CD14-positive monocyte (primary cell): ENCODE measurements at regions not wholly inside any gene's neighbourhood (a gene's known extent, or its start where the extent isn't known, plus 50 kb on each side); places are given as distances from the start of the nearest gene placed in this dataset.

ENCODE experiments used
- DNase-seq, 3 donors: peaks; one replicate each; pipeline ENCODE4 v3.0.0-alpha.2; 2011 to 2022
- H2AFZ ChIP-seq: 2 replicates; pipeline ENCODE4 v1.6.0; 2012; ENCODE audit warnings: mild to moderate bottlenecking, low read depth, low read length, inconsistent platforms; ENCODE audit not compliant: insufficient read depth, poor library complexity, severe bottlenecking
- H3K27ac ChIP-seq, 2 donors: 1 replicate in 1 of 2; 2 replicates in 1 of 2; pipeline ENCODE4 v1.5.1; 2012 to 2013; ENCODE audit warnings: low read length in 2 of 2, control low read depth in 1 of 2, inconsistent platforms in 1 of 2, low read depth in 1 of 2, mild to moderate bottlenecking in 1 of 2
- H3K27me3 ChIP-seq, 2 donors: one replicate each; pipeline versions ENCODE4 v1.6.0 to v1.6.1; 2011 to 2013; ENCODE audit warnings: low read length in 2 of 2; ENCODE audit not compliant: control insufficient read depth in 2 of 2, insufficient read depth in 2 of 2
- H3K36me3 ChIP-seq, 2 donors: replicated peaks in 1 of 2; 1 replicate in 1 of 2; 2 replicates in 1 of 2; pipeline versions ENCODE4 v1.5.1 to v1.6.1; 2012 to 2013; ENCODE audit warnings: low read length in 2 of 2, control low read depth in 1 of 2, inconsistent platforms in 1 of 2, mild to moderate bottlenecking in 1 of 2; ENCODE audit not compliant: insufficient read depth in 2 of 2, control insufficient read depth in 1 of 2
- H3K4me1 ChIP-seq, 2 donors: 1 replicate in 1 of 2; 2 replicates in 1 of 2; pipeline versions ENCODE4 v1.5.1 to v1.6.1; 2012 to 2013; ENCODE audit warnings: low read length in 2 of 2, control low read depth in 1 of 2, inconsistent platforms in 1 of 2, mild to moderate bottlenecking in 1 of 2, moderate library complexity in 1 of 2; ENCODE audit not compliant: insufficient read depth in 2 of 2, control insufficient read depth in 1 of 2
- H3K4me2 ChIP-seq: replicated peaks from 2 replicates; pipeline ENCODE3; 2012; ENCODE audit warnings: low read length, moderate library complexity, mild to moderate bottlenecking; ENCODE audit not compliant: poor library complexity, severe bottlenecking; ENCODE audit errors: extremely low read depth
- H3K4me3 ChIP-seq, 3 experiments: fragments of 200-600 bp in 1 of 3; sonication (generic) in 1 of 3; replicated peaks in 1 of 3; 1 replicate in 2 of 3; 2 replicates in 1 of 3; pipeline ENCODE4 v1.5.1; 2011 to 2013; ENCODE audit warnings: low read length in 3 of 3, mild to moderate bottlenecking in 3 of 3, control low read depth in 2 of 3, low read depth in 2 of 3, inconsistent platforms in 1 of 3, moderate library complexity in 1 of 3
- H3K79me2 ChIP-seq: 2 replicates; pipeline ENCODE4 v1.6.0; 2012; ENCODE audit warnings: mild to moderate bottlenecking, control low read depth, inconsistent platforms, low read length, moderate library complexity; ENCODE audit not compliant: insufficient read depth
- H3K9ac ChIP-seq: 2 replicates; pipeline ENCODE4 v1.6.0; 2017; ENCODE audit warnings: low read length, mild to moderate bottlenecking; ENCODE audit not compliant: insufficient read depth, poor library complexity, severe bottlenecking
- H3K9me3 ChIP-seq, 2 donors: replicated peaks in 1 of 2; 1 replicate in 1 of 2; 2 replicates in 1 of 2; pipeline versions ENCODE4 v1.5.1 to v1.6.1; 2012 to 2013; ENCODE audit warnings: low read length in 2 of 2, control low read depth in 1 of 2; ENCODE audit not compliant: control insufficient read depth in 1 of 2, insufficient read depth in 1 of 2
- H4K20me1 ChIP-seq: 2 replicates; pipeline ENCODE4 v1.6.0; 2012; ENCODE audit warnings: mild to moderate bottlenecking, low read length, control low read depth, moderate library complexity; ENCODE audit not compliant: insufficient read depth
- H3K27ac Mint-ChIP-seq, 7 donors: one replicate each; pipeline ENCODE4 v1.8.0; 2020; ENCODE audit warnings: mild to moderate bottlenecking in 7 of 7, mixed read lengths in 7 of 7, moderate library complexity in 6 of 7, inconsistent platforms in 2 of 7
- H3K27me3 Mint-ChIP-seq, 3 donors: one replicate each; pipeline ENCODE4 v1.8.0; 2021 to 2022; ENCODE audit warnings: low read depth in 3 of 3, mild to moderate bottlenecking in 3 of 3, mixed read lengths in 3 of 3, moderate library complexity in 3 of 3, inconsistent platforms in 1 of 3
- H3K36me3 Mint-ChIP-seq, 2 donors: one replicate each; pipeline ENCODE4 v1.8.0; 2020; ENCODE audit warnings: mixed read lengths in 2 of 2, inconsistent platforms in 1 of 2, mild to moderate bottlenecking in 1 of 2
- H3K4me1 Mint-ChIP-seq: one replicate; pipeline ENCODE4 v1.8.0; 2020; ENCODE audit warnings: mild to moderate bottlenecking, mixed read lengths
- H3K4me3 Mint-ChIP-seq, 2 donors: one replicate each; pipeline ENCODE4 v1.8.0; 2020; ENCODE audit warnings: mild to moderate bottlenecking in 2 of 2, mixed read lengths in 2 of 2, moderate library complexity in 1 of 2
- H3K9me3 Mint-ChIP-seq, 7 donors: one replicate each; pipeline ENCODE4 v1.8.0; 2020 to 2022; ENCODE audit warnings: mixed read lengths in 7 of 7, mild to moderate bottlenecking in 6 of 7, moderate library complexity in 6 of 7, inconsistent platforms in 2 of 7
- CTCF ChIP-seq: fragments of 200-600 bp; IDR thresholded peaks from one replicate; pipeline ENCODE4 v1.8.0; 2022; ENCODE audit warnings: antibody characterized with exemption, mild to moderate bottlenecking
- WGBS: methylation state at CpG from one replicate; pipeline ENCODE4 v1.1.5; 2013; ENCODE audit warnings: missing lambda C conversion rate; ENCODE audit not compliant: insufficient coverage; 5-methylcytosine and 5-hydroxymethylcytosine counted together
- intact Hi-C, 2 donors: fragments of 100-400 bp; cut with micrococcal nuclease; formaldehyde crosslinking; loops; one replicate each; pipeline versions ENCODE4 v1.15.0 to v1.15.1; 2023

- no peak overlapping the region for H3K4me3 Mint-ChIP-seq
- intact Hi-C loops: no loop called here
- H3K27me3 Mint-ChIP-seq: peaks cover 3 to 6% (median 5%) of the 10 kb centered on the region in 3 donors
Measured at GRCh38 chr13:95375706-95376105, 74.5 kb upstream of the ABCC4 start.

GRCh38 chr13:95378603-95379002 is 77.4 kb upstream of the ABCC4 start:
- peaks cover 1 to 6% (median 3%) of the 10 kb centered on the region in 3 donors for H3K27me3 Mint-ChIP-seq
- no peaks in the 10 kb centered on the region for H3K9me3 ChIP-seq
- TF ChIP-seq CTCF: no peak
- peaks cover 0 to under 1% (median 0%) of the 10 kb centered on the region in 7 donors for H3K9me3 Mint-ChIP-seq
- H3K79me2 ChIP-seq: no peaks in the 10 kb centered on the region
- no peak overlapping the region for H2AFZ ChIP-seq
- peaks cover 0 to 5% of the 10 kb centered on the region in 2 donors for H3K4me1 ChIP-seq
- peaks cover 8% of the 10 kb centered on the region for H3K4me1 Mint-ChIP-seq
- no peak overlapping the region for H3K27ac ChIP-seq
- H3K36me3 Mint-ChIP-seq: no peaks in the 10 kb centered on the region
- WGBS: no CpG with 5 or more reads among the region's 1 CpG
- no peaks in the 10 kb centered on the region for H3K27me3 ChIP-seq
- H3K27ac Mint-ChIP-seq: no peak overlapping the region
- H3K9ac ChIP-seq: no peak overlapping the region
- H3K4me2 ChIP-seq: no peak overlapping the region
- H4K20me1 ChIP-seq: no peaks in the 10 kb centered on the region
- no peak overlapping the region for H3K4me3 Mint-ChIP-seq
- no peak for DNase-seq
- no peaks in the 10 kb centered on the region for H3K36me3 ChIP-seq
- intact Hi-C loops: no loop called here
- no peak overlapping the region for H3K4me3 ChIP-seq

More at GRCh38 chr13:95375706-95376105, 74.5 kb upstream of the ABCC4 start:
- no peak overlapping the region for H3K4me2 ChIP-seq
- Mint-ChIP-seq H3K36me3 (no peaks in the 10 kb centered on the region), H3K4me1 (peaks cover 4% of the 10 kb centered on the region), H3K9me3 (peaks cover 0 to 2% (median 0%) of the 10 kb centered on the region in 7 donors), H3K27ac (no peak overlapping the region)
- H3K36me3 ChIP-seq: no peaks in the 10 kb centered on the region
- no peaks in the 10 kb centered on the region for H3K79me2 ChIP-seq
- H4K20me1 ChIP-seq: no peaks in the 10 kb centered on the region
- H2AFZ ChIP-seq: no peak overlapping the region
- H3K27me3 ChIP-seq: no peaks in the 10 kb centered on the region
- peaks cover 0 to 3% of the 10 kb centered on the region in 2 donors for H3K4me1 ChIP-seq
- H3K9ac ChIP-seq: no peak overlapping the region
- no peak for TF ChIP-seq CTCF
- H3K27ac ChIP-seq: no peak overlapping the region
- no peaks in the 10 kb centered on the region for H3K9me3 ChIP-seq
- H3K4me3 ChIP-seq: no peak overlapping the region
- no peak for DNase-seq
- WGBS: no CpG with 5 or more reads among the region's 1 CpG
